ENCODE measurements at regions not wholly inside any gene's neighbourhood (a gene's known extent, or its start where the extent isn't known, plus 50 kb on each side); places are given as distances from the start of the nearest gene placed in this dataset.
A peak's percentile ranks its signal among the peaks of the same experiment; 100 is the strongest.

DNA sequence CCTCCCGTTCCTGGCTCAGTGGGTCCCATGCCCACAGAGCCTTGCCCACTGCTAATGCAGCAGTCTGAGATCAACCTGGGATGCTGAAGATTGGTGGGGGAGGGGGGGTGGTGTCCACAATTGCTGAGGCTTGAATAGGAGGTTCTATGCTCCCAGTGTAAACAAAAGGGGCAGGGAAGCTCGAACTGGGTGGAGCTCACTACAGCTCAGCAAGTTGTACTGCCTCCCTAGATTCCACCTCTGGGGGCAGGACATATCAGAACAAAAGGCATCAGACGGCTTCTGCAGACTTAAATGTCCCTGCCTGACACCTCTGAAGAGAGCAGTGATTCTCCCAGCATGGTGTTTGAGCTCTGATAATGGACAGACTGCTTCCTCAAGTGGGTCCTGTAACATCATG, 885.6 kb upstream of the COX7C start:
- H3K9me3 ChIP-seq (ENCODE audit: control insufficient read depth, low read length): no peaks in the 10 kb centered on the region
- WGBS: 61% methylated on average over 3 of the region's 3 CpGs
- DNase-seq (peak in 1 of 3 donors; percentile 31), ATAC-seq (no peak)
- H3K27me3 ChIP-seq (ENCODE audit: control insufficient read depth, insufficient read depth): no peaks in the 10 kb centered on the region
- intact Hi-C loops (cut with DNase I): no loop called here
- no peak overlapping the region for H3K27ac ChIP-seq (ENCODE audit: low read length)
- no peak overlapping the region for H3K4me3 ChIP-seq (ENCODE audit: low read length)
- H3K4me1 ChIP-seq (ENCODE audit: control insufficient read depth, insufficient read depth, low read length): no peaks in the 10 kb centered on the region

DNA sequence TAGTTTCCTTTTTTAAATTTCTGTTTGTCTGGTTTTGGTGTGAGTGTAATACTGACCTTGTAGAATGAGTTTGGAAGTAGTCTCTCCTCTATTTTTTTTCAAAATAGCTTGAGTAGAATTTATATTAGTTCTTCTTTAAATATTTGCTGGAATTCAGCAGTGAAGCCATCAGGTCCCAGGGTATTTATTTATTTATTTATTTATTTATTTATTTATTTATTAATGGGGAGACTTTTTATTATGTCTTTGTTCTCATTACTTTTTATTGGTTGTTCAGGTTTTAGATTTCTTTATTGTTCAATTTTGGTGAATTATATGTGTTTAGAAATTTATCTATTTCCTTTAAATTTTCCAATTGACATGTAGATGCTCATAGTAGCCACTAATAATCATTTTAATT, 875.8 kb upstream of the COX7C start:
- no peaks in the 10 kb centered on the region for H3K27me3 ChIP-seq (ENCODE audit: control insufficient read depth, insufficient read depth)
- intact Hi-C loops (cut with DNase I): no loop called here
- no peak for ATAC-seq
- DNase-seq: no peak
- no peak overlapping the region for H3K27ac ChIP-seq (ENCODE audit: low read length)
- H3K4me3 ChIP-seq (ENCODE audit: low read length): no peak overlapping the region
- H3K9me3 ChIP-seq (ENCODE audit: control insufficient read depth, low read length): no peaks in the 10 kb centered on the region
- H3K4me1 ChIP-seq (ENCODE audit: control insufficient read depth, insufficient read depth, low read length): no peaks in the 10 kb centered on the region

DNA sequence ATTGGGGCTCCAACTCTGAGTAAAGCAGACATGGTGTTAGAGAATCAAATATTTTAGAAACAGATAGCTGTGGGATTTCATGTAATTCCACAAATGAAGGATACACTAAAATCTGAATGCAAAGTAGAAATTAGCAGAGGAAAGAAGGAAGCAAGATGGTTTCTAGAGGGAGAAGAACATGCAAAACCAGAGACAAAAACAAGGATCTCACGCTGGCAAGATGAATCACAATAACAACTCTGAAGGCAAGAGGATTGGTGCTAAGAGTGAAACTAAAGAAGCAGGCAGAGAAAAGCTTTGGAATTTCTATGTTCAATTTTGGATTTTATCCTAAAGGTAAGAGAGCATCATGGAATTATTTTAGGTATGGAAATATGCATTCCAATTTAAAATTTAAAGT, 857.2 kb upstream of the COX7C start:
- intact Hi-C loops (cut with DNase I): no loop called here
- Histone ChIP-seq H3K27ac (ENCODE audit: low read length) (no peak overlapping the region), H3K4me1 (ENCODE audit: control insufficient read depth, insufficient read depth, low read length) (no peaks in the 10 kb centered on the region), H3K9me3 (ENCODE audit: control insufficient read depth, low read length) (no peaks in the 10 kb centered on the region), H3K27me3 (ENCODE audit: control insufficient read depth, insufficient read depth) (no peaks in the 10 kb centered on the region), H3K4me3 (ENCODE audit: low read length) (no peak overlapping the region)
- no peak for DNase-seq
- WGBS: 38% methylated on average over 1 of the region's 1 CpG
- ATAC-seq: no peak

DNA sequence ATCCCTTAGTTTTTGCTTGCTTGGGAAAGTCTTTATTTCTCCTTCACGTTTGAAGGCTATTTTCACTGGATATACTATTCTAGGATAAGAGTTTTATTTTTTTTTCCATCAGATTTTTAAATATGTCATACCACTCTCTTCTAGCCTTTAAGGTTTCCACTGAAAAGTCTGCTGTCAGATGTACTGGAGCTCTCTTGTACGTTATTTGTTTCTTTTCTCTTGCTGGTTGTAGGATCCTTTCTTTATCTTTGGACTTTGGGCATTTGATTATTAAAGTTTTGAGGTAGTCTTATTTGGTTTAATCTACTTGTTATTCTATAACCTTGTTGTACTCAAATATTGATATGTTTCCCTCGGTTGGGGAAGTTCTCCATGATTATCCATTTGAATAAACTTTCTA, 848.4 kb upstream of the COX7C start:
- intact Hi-C loops (cut with DNase I): no loop called here
- H3K9me3 ChIP-seq (ENCODE audit: control insufficient read depth, low read length): no peaks in the 10 kb centered on the region
- no peak for DNase-seq
- no peak overlapping the region for H3K27ac ChIP-seq (ENCODE audit: low read length)
- H3K27me3 ChIP-seq (ENCODE audit: control insufficient read depth, insufficient read depth): no peaks in the 10 kb centered on the region
- H3K4me1 ChIP-seq (ENCODE audit: control insufficient read depth, insufficient read depth, low read length): no peaks in the 10 kb centered on the region
- 74% methylated on average over 3 of the region's 3 CpGs for WGBS
- no peak for ATAC-seq
- H3K4me3 ChIP-seq (ENCODE audit: low read length): no peak overlapping the region

DNA sequence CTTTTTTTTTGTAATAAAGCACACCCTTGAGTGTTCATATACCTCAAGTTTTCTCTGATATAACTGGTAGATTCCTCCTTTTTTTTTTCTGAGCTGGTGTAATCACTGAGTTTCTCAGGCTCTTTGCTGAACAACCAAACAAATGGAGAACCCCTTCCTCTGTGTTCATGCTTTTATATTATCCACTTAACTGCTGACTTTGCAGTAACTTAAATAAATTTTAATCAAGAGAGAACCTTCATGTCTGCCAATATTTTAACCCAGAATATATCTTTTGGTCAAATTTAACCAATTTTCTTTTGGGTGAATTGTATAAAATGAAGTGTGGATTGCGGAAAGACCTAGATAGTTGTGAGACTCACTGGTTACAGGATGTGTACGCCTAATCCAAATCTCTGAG, 833.0 kb upstream of the COX7C start:
- 90% methylated on average over 2 of the region's 2 CpGs for WGBS
- no peak for DNase-seq
- Histone ChIP-seq H3K9me3 (ENCODE audit: control insufficient read depth, low read length) (no peaks in the 10 kb centered on the region), H3K27ac (ENCODE audit: low read length) (no peak overlapping the region), H3K27me3 (ENCODE audit: control insufficient read depth, insufficient read depth) (no peaks in the 10 kb centered on the region), H3K4me1 (ENCODE audit: control insufficient read depth, insufficient read depth, low read length) (no peaks in the 10 kb centered on the region), H3K4me3 (ENCODE audit: low read length) (no peak overlapping the region)
- no peak for ATAC-seq
- intact Hi-C loops (cut with DNase I): no loop called here

DNA sequence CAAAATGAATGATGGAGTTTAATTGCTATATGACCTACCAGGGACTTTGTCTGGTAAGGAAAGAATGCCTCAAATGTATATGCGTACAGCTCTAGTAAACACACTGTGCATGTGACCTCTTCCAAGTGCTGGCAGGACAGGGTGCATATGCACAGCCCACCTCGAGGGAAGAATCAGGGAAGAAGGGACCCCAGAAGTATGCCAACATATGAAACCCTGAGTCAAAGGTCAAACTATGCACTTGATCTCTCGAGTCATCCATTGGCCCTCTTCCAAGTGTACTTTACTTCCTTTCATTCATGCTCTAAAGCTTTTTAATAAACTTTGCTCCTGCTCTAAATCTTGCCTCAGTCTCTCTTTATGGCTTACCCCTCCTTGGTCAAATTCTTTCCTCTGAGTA, 804.6 kb upstream of the COX7C start:
- Histone ChIP-seq H3K4me3 (ENCODE audit: low read length) (no peak overlapping the region), H3K27ac (ENCODE audit: low read length) (no peak overlapping the region), H3K27me3 (ENCODE audit: control insufficient read depth, insufficient read depth) (no peaks in the 10 kb centered on the region), H3K9me3 (ENCODE audit: control insufficient read depth, low read length) (no peaks in the 10 kb centered on the region), H3K4me1 (ENCODE audit: control insufficient read depth, insufficient read depth, low read length) (no peaks in the 10 kb centered on the region)
- DNase-seq (no peak), ATAC-seq (no peak)
- 47% methylated on average over 3 of the region's 3 CpGs for WGBS
- intact Hi-C loops (cut with DNase I): no loop called here

DNA sequence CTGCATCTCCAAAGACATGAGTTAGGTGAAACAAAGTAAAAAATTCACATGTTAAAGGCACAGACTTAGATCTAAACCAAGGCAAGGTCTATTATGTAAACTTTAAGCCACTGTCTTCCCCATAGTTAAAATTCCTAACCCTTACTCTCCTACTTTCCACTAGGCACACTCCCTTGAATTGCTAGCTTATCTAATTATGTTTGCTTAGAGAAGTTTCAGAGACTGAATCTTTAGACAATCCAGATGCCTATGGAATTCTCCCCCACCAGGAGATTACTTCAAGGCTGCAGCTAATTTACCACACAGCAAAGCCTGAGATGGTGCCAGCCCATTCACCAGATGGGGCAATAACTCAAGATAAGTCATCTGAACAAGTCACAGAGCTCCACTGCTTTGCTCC, 803.1 kb upstream of the COX7C start:
- no peak overlapping the region for H3K4me3 ChIP-seq (ENCODE audit: low read length)
- no peak overlapping the region for H3K27ac ChIP-seq (ENCODE audit: low read length)
- H3K4me1 ChIP-seq (ENCODE audit: control insufficient read depth, insufficient read depth, low read length): no peaks in the 10 kb centered on the region
- no peaks in the 10 kb centered on the region for H3K9me3 ChIP-seq (ENCODE audit: control insufficient read depth, low read length)
- intact Hi-C loops (cut with DNase I): no loop called here
- no peaks in the 10 kb centered on the region for H3K27me3 ChIP-seq (ENCODE audit: control insufficient read depth, insufficient read depth)
- no peak for ATAC-seq
- DNase-seq: no peak

DNA sequence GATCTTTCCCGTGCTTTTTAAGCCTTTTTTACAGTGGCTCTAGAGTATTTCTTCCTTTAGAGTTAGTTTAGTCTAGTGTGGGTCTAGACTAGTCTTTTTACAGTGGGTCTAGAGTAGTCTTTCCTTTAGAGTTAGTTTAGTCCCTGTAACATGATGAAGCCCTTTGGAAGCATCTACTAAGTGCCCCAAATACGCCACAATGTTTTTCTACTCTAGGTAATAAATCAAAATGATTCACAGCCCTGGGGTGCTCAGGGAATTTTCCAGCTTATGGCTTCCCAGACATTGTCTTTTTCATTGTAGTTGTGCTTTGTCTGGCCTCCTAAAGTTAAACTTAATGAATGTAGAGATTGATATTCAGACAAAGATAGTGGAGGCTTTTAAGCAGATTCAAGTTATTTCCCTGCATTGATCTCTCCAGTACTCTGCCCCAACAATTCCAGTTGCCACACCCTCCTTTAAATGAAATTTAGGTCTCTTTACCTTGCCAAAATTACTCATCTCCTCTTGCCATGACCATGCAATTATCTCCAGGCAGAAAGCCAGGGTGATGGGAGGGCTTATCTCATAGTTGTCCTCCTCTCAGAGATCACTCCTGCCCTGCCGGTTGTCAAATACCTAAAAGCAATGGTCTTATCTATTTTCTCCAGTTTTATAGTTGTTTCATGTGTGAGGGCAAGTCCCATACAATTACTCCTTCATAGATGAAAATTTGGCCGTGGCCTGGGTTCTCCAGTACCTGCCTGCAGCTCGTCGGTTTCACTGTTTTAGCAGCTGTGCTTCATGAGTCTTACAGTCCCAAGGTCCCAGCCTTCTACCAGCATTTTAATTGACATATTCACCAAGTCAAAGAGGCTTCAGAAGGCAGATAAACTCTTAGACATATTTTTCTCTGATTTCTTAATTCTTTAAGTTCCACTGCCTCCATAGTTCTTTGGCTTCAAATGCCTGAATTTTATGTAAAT, 794.0 kb upstream of the COX7C start:
- peak in 1 of 2 donors; percentile 31 for ATAC-seq
- Histone ChIP-seq H3K4me1 (ENCODE audit: control insufficient read depth, insufficient read depth, low read length) (no peaks in the 10 kb centered on the region), H3K27ac (ENCODE audit: low read length) (no peak overlapping the region), H3K27me3 (ENCODE audit: control insufficient read depth, insufficient read depth) (no peaks in the 10 kb centered on the region), H3K4me3 (ENCODE audit: low read length) (no peak overlapping the region), H3K9me3 (ENCODE audit: control insufficient read depth, low read length) (no peaks in the 10 kb centered on the region)
- intact Hi-C loops (cut with DNase I): no loop called here
- 48% methylated on average over 6 of the region's 6 CpGs for WGBS
- no peak for DNase-seq

DNA sequence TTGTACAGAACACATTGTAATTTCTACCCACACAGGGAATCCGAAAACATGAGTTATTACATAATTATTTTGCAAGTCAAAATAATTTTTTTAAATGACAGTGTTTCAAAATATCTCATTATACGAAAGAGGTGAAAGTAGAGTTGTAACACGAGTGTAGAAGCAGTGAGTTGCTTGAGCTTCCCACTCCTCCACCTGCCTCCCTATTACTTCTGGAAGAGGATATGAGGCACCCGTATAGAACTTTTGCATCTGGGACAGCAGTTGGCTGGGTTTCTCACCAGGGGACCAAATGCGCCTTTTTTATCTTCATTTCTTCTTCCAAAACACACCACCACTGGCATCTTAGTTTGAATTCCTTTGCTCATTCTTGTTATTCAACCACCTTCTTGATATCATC, 779.0 kb upstream of the COX7C start:
- H3K9me3 ChIP-seq (ENCODE audit: control insufficient read depth, low read length): no peaks in the 10 kb centered on the region
- H3K27ac ChIP-seq (ENCODE audit: low read length): no peak overlapping the region
- intact Hi-C loops (cut with DNase I): no loop called here
- ATAC-seq: no peak
- no peaks in the 10 kb centered on the region for H3K27me3 ChIP-seq (ENCODE audit: control insufficient read depth, insufficient read depth)
- no peak overlapping the region for H3K4me3 ChIP-seq (ENCODE audit: low read length)
- DNase-seq: no peak
- no peaks in the 10 kb centered on the region for H3K4me1 ChIP-seq (ENCODE audit: control insufficient read depth, insufficient read depth, low read length)
- WGBS: 83% methylated on average over 5 of the region's 5 CpGs

DNA sequence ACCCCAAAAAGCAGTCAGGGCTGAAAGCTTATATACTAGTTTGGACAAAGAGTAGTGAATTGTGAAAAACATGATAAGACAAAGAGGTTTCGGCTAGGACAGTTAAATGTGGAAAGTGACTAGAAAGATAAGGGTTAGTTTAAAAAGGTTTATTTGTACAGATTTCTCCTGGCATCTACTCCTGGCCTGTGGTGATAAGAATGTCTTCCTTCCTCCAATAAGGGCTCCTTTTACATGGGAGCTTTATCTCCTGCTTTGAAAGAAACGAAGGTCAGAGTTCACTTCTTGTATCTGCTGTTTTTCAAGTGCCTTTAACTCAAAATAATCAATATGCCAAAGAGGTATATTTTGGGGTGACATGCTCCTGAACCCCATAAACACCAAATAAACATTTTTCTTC, 776.1 kb upstream of the COX7C start:
- no peak for DNase-seq
- no peak overlapping the region for H3K4me3 ChIP-seq (ENCODE audit: low read length)
- ATAC-seq: no peak
- intact Hi-C loops (cut with DNase I): no loop called here
- H3K27me3 ChIP-seq (ENCODE audit: control insufficient read depth, insufficient read depth): no peaks in the 10 kb centered on the region
- no peak overlapping the region for H3K27ac ChIP-seq (ENCODE audit: low read length)
- 28% methylated on average over 2 of the region's 2 CpGs for WGBS
- no peaks in the 10 kb centered on the region for H3K4me1 ChIP-seq (ENCODE audit: control insufficient read depth, insufficient read depth, low read length)
- H3K9me3 ChIP-seq (ENCODE audit: control insufficient read depth, low read length): no peaks in the 10 kb centered on the region

DNA sequence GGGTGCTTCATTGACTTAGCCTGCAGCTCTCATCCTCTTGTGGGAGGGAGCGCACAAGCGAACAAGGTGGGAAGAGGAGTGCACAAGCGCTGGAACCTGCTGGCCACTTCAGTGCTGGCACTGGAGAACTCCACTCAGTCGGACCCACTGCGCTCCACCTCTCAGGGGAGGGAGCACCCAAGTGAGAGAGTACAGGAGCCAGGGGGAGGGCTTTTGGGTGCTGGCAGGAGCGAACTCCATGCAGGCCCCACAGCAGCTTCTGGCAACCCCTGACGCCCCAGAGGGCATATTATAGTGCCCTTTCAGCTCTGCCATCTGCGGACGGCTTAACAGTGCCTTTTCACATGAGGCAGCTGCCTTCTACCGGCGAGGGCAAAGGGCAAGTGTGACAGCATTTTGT, 774.2 kb upstream of the COX7C start:
- DNase-seq (no peak), ATAC-seq (no peak)
- intact Hi-C loops (cut with DNase I): no loop called here
- Histone ChIP-seq H3K4me3 (ENCODE audit: low read length) (no peak overlapping the region), H3K9me3 (ENCODE audit: control insufficient read depth, low read length) (no peaks in the 10 kb centered on the region), H3K4me1 (ENCODE audit: control insufficient read depth, insufficient read depth, low read length) (no peaks in the 10 kb centered on the region), H3K27ac (ENCODE audit: low read length) (no peak overlapping the region), H3K27me3 (ENCODE audit: control insufficient read depth, insufficient read depth) (no peaks in the 10 kb centered on the region)
- WGBS: 89% methylated on average over 11 of the region's 11 CpGs

DNA sequence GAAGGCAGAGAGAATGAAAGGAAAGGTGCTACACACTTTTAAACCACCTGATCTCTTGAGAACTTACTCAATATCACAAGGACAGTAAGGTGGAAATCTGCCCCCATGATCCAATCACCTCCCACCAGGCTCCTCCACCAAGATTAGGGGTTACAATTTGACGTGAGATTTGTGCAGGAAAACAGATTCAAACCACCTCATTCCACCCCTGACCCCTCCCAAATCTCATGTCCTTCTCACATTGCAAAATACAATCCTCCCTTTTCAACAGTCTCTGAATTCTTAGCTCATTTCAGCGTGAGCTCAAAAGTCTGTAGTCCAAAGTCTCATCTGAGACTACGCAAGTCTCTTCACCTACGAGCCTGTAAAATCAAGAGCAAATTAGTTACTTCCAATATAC, 768.3 kb upstream of the COX7C start:
- no peak for ATAC-seq
- 74% methylated on average over 4 of the region's 4 CpGs for WGBS
- no peaks in the 10 kb centered on the region for H3K27me3 ChIP-seq (ENCODE audit: control insufficient read depth, insufficient read depth)
- no peak for DNase-seq
- intact Hi-C loops (cut with DNase I): no loop called here
- no peaks in the 10 kb centered on the region for H3K4me1 ChIP-seq (ENCODE audit: control insufficient read depth, insufficient read depth, low read length)
- no peak overlapping the region for H3K27ac ChIP-seq (ENCODE audit: low read length)
- H3K4me3 ChIP-seq (ENCODE audit: low read length): no peak overlapping the region
- no peaks in the 10 kb centered on the region for H3K9me3 ChIP-seq (ENCODE audit: control insufficient read depth, low read length)
